ENCODE measurements at regions not wholly inside any gene's neighbourhood (a gene's known extent, or its start where the extent isn't known, plus 50 kb on each side); places are given as distances from the start of the nearest gene placed in this dataset.

DNA sequence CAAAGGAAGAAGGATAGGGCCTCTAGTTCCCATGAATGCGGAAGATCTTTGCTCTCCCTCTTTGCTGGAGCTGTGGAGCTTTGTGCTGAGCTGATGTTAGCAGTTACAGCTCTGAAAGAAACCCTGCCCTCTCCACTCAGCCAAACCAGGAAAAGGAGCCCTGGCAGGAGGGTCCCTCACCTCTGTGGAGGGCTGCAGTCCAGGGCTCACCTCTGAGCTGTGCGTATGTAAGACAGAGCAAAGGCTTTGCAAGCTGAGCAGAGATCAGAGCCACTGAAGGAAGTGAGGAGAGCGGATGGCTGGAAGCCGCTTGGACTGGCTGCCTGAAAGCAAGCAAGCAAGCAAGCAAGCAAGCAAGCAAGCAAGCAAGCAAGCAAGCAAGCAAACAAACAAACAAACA lies 84.7 kb downstream of the RAMP3 start:
- FAIRE-seq, result no peak
- no peaks in the 10 kb centered on the region for H3K79me2 ChIP-seq (ENCODE audit: insufficient read depth, low read length)
- H3K4me1 ChIP-seq (ENCODE audit: insufficient read depth, low read length), result no peaks in the 10 kb centered on the region
- 39% methylated on average over 4 of the region's 4 CpGs for WGBS (ENCODE audit: low lambda C conversion rate)
- no peak overlapping the region for H3K4me2 ChIP-seq (ENCODE audit: low read depth, low read length)
- no peaks in the 10 kb centered on the region for H3K36me3 ChIP-seq (replicated peaks in 1 of 2; ENCODE audit: control insufficient read depth in 1 of 2, insufficient read depth in 2 of 2, low read length in 2 of 2)
- ChIA-PET POLR2A (no interaction called here), CTCF (ENCODE audit: low intra/inter-chr PET ratio, low total read pairs) (no interaction called here)
- no peak overlapping the region for H2AFZ ChIP-seq (ENCODE audit: low read length)
- intact Hi-C loops (cut with micrococcal nuclease; ENCODE audit: unreplicated experiment), result no loop called here
- DNase-seq (ENCODE audit: low spot score), result no peak
- no peak overlapping the region for H3K27ac ChIP-seq (ENCODE audit: extremely low read length, insufficient read depth, low read length)
- no peak for ATAC-seq
- H4K20me1 ChIP-seq (ENCODE audit: insufficient read depth, low read length), result no peaks in the 10 kb centered on the region
- no TSS peak for BruUV-seq (replicated peaks)
- no peaks in the 10 kb centered on the region for H3K9me3 ChIP-seq (ENCODE audit: low read length)
- in situ Hi-C loops (cut with HindIII; ENCODE audit: extremely low pct_ligation_motif_present, low pct_unique_long_range_greater_than_20kb), result no loop called here
- no peak overlapping the region for H3K9ac ChIP-seq (ENCODE audit: insufficient read depth, low read depth, low read length)
- no peak for TF ChIP-seq MTA1 (CRISPR knock-in tag; IDR thresholded peaks at IDR 0.05; ENCODE audit: borderline replicate concordance)
- no peak overlapping the region for H3K4me3 ChIP-seq (replicated peaks in 1 of 3; ENCODE audit: insufficient read depth in 1 of 3, low read depth in 2 of 3, low read length in 3 of 3)
- peaks cover 2 to 28% of the 10 kb centered on the region in 2 experiments; a peak in 3 of 5 replicates for H3K27me3 ChIP-seq (ENCODE audit: control insufficient read depth in 1 of 2, insufficient read depth in 2 of 2, low read length in 2 of 2)

- Histone ChIP-seq H3K4me1 (ENCODE audit: insufficient read depth, low read length) (no peaks in the 10 kb centered on the region), H3K27me3 (ENCODE audit: control insufficient read depth in 1 of 2, insufficient read depth in 2 of 2, low read length in 2 of 2) (peaks cover 2 to 24% of the 10 kb centered on the region in 2 experiments; a peak in 3 of 5 replicates), H3K9ac (ENCODE audit: insufficient read depth, low read depth, low read length) (no peak overlapping the region), H3K79me2 (ENCODE audit: insufficient read depth, low read length) (no peaks in the 10 kb centered on the region), H3K27ac (ENCODE audit: extremely low read length, insufficient read depth, low read length) (no peak overlapping the region), H3K9me3 (ENCODE audit: low read length) (no peaks in the 10 kb centered on the region), H3K4me2 (ENCODE audit: low read depth, low read length) (no peak overlapping the region), H3K4me3 (replicated peaks in 1 of 3; ENCODE audit: insufficient read depth in 1 of 3, low read depth in 2 of 3, low read length in 3 of 3) (no peak overlapping the region), H3K36me3 (replicated peaks in 1 of 2; ENCODE audit: control insufficient read depth in 1 of 2, insufficient read depth in 2 of 2, low read length in 2 of 2) (no peaks in the 10 kb centered on the region), H2AFZ (ENCODE audit: low read length) (no peak overlapping the region), H4K20me1 (ENCODE audit: insufficient read depth, low read length) (no peaks in the 10 kb centered on the region)
- FAIRE-seq (no peak), ATAC-seq (no peak), DNase-seq (ENCODE audit: low spot score) (no peak)
- ChIA-PET CTCF (ENCODE audit: low intra/inter-chr PET ratio, low total read pairs) (no interaction called here), POLR2A (no interaction called here)
- BruUV-seq (replicated peaks), result no TSS peak
- intact Hi-C loops (cut with micrococcal nuclease; ENCODE audit: unreplicated experiment) (no loop called here), in situ Hi-C loops (cut with HindIII; ENCODE audit: extremely low pct_ligation_motif_present, low pct_unique_long_range_greater_than_20kb) (no loop called here)
- no peak for TF ChIP-seq ZFP1 (CRISPR knock-in tag; IDR thresholded peaks at IDR 0.05)
- WGBS (ENCODE audit: low lambda C conversion rate), result 100% methylated on average over 2 of the region's 3 CpGs
Measured at GRCh38 chr7:45242698-45243097, 85.1 kb downstream of the RAMP3 start.

DNA sequence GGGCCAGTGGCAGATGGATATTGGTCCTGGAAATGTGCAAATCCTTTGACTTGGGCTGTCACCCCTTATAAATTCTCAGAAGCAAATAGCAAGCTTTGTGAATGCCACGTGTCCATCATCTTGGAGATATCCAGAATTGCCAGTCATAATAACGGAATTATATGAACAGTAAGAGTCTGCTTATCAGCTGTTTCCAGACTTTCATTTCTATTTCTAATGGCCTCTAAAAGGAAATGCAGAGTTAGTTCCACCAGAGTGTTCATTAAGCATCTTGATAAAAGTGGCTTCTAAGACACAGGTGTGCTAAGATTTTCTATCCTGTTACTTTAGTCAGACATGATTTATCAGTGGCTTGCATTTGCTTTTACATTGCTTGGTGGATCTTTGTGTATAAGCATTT lies 87.4 kb downstream of the RAMP3 start:
- ChIA-PET CTCF (ENCODE audit: low intra/inter-chr PET ratio, low total read pairs) (no interaction called here), POLR2A (no interaction called here)
- no peak for TF ChIP-seq XBP1 (CRISPR knock-in tag; IDR thresholded peaks at IDR 0.05)
- no peak for TF ChIP-seq ZNF335 (CRISPR knock-in tag; IDR thresholded peaks at IDR 0.05)
- no peak for TF ChIP-seq ZSCAN20 (CRISPR knock-in tag; IDR thresholded peaks at IDR 0.05; ENCODE audit: borderline replicate concordance)
- TF ChIP-seq FOXK1 (CRISPR knock-in tag; IDR thresholded peaks at IDR 0.05; ENCODE audit: borderline replicate concordance, low read depth), result no peak
- no peak for TF ChIP-seq FOXJ3 (CRISPR knock-in tag; IDR thresholded peaks at IDR 0.05; ENCODE audit: borderline replicate concordance)
- no peak for TF ChIP-seq ZNF333 (CRISPR knock-in tag; IDR thresholded peaks at IDR 0.05; ENCODE audit: borderline replicate concordance)
- no peak for TF ChIP-seq ZFP62 (CRISPR knock-in tag; IDR thresholded peaks at IDR 0.05)
- BruUV-seq (replicated peaks), result no TSS peak
- Histone ChIP-seq H3K4me1 (ENCODE audit: insufficient read depth, low read length) (no peaks in the 10 kb centered on the region), H4K20me1 (ENCODE audit: insufficient read depth, low read length) (no peaks in the 10 kb centered on the region), H3K9me3 (ENCODE audit: low read length) (no peaks in the 10 kb centered on the region), H2AFZ (ENCODE audit: low read length) (no peak overlapping the region), H3K9ac (ENCODE audit: insufficient read depth, low read depth, low read length) (no peak overlapping the region), H3K79me2 (ENCODE audit: insufficient read depth, low read length) (no peaks in the 10 kb centered on the region), H3K4me2 (ENCODE audit: low read depth, low read length) (no peak overlapping the region), H3K27ac (ENCODE audit: extremely low read length, insufficient read depth, low read length) (no peak overlapping the region), H3K27me3 (ENCODE audit: control insufficient read depth in 1 of 2, insufficient read depth in 2 of 2, low read length in 2 of 2) (peaks cover 2 to 6% of the 10 kb centered on the region in 2 experiments; a peak in 1 of 5 replicates), H3K4me3 (replicated peaks in 1 of 3; ENCODE audit: insufficient read depth in 1 of 3, low read depth in 2 of 3, low read length in 3 of 3) (no peak overlapping the region), H3K36me3 (replicated peaks in 1 of 2; ENCODE audit: control insufficient read depth in 1 of 2, insufficient read depth in 2 of 2, low read length in 2 of 2) (no peaks in the 10 kb centered on the region)
- ATAC-seq (no peak), DNase-seq (ENCODE audit: low spot score) (no peak), FAIRE-seq (no peak)
- 7% methylated on average over 2 of the region's 2 CpGs for WGBS (ENCODE audit: low lambda C conversion rate)
- in situ Hi-C loops (cut with HindIII; ENCODE audit: extremely low pct_ligation_motif_present, low pct_unique_long_range_greater_than_20kb), result no loop called here
- intact Hi-C loops (cut with micrococcal nuclease; ENCODE audit: unreplicated experiment), result no loop called here
